Left renal pelvis (tissue), 4 donors: ENCODE measurements at regions not wholly inside any gene's neighbourhood (a gene's known extent, or its start where the extent isn't known, plus 50 kb on each side); places are given as distances from the start of the nearest gene placed in this dataset.
"Not testable (repeated sequence)": the region's sequence is repeated elsewhere in the genome, so short reads cannot be mapped to it uniquely, and the experiment has no call there.

Experiments
- DNase-seq, 4 donors: peaks; one replicate each; pipeline ENCODE4 v3.0.0-alpha.2; 2013; ENCODE audit warnings: low read depth in 4 of 4, low spot score in 3 of 4

- not testable (repeated sequence) for DNase-seq
These were observed 255.1 kb downstream of the OR4F29 start for GRCh38 chr1:196366-196765.

- not testable (repeated sequence) for DNase-seq
These were observed 260.0 kb downstream of the OR4F29 start for GRCh38 chr1:191296-192049.

- DNase-seq = not testable (repeated sequence)
These were observed 260.8 kb downstream of the OR4F29 start for GRCh38 chr1:190678-191077.

- DNase-seq = not testable (repeated sequence)
These were observed 261.6 kb downstream of the OR4F29 start for GRCh38 chr1:189915-190314.

- not testable (repeated sequence) for DNase-seq
These were observed 262.2 kb downstream of the OR4F29 start for GRCh38 chr1:189270-189669.

GRCh38 chr1:187298-187697, 264.2 kb downstream of the OR4F29 start:
- not testable (repeated sequence) for DNase-seq

GRCh38 chr1:186691-187131, 264.8 kb downstream of the OR4F29 start:
- DNase-seq = not testable (repeated sequence)

GRCh38 chr1:186223-186622, 265.3 kb downstream of the OR4F29 start:
- not testable (repeated sequence) for DNase-seq

- not testable (repeated sequence) for DNase-seq
These were observed 266.0 kb downstream of the OR4F29 start for GRCh38 chr1:185526-185925.

GRCh38 chr1:184336-184686, 267.2 kb downstream of the OR4F29 start:
- not testable (repeated sequence) for DNase-seq

GRCh38 chr1:183620-184335, 267.7 kb downstream of the OR4F29 start:
- DNase-seq = not testable (repeated sequence)

- not testable (repeated sequence) for DNase-seq
These were observed 268.4 kb downstream of the OR4F29 start for GRCh38 chr1:183081-183480.

GRCh38 chr1:182631-183030, 268.8 kb downstream of the OR4F29 start:
- DNase-seq = not testable (repeated sequence)

- peak in 3 of 4 donors; percentile 21 to 53 (median 43) for DNase-seq
These were observed 269.9 kb downstream of the OR4F29 start for GRCh38 chr1:181247-182216.

GRCh38 chr1:180749-181205, 270.7 kb downstream of the OR4F29 start:
- DNase-seq = peak in 1 of 4 donors; percentile 3

GRCh38 chr1:138842-139241, 312.6 kb downstream of the OR4F29 start:
- not testable (repeated sequence) for DNase-seq

GRCh38 chr1:137664-138063, 313.8 kb downstream of the OR4F29 start:
- DNase-seq = not testable (repeated sequence)

GRCh38 chr1:136344-136932, 315.0 kb downstream of the OR4F29 start:
- DNase-seq = not testable (repeated sequence)

GRCh38 chr1:134936-135335, 316.5 kb downstream of the OR4F29 start:
- DNase-seq = not testable (repeated sequence)

- not testable (repeated sequence) for DNase-seq
These were observed 333.0 kb downstream of the OR4F29 start for GRCh38 chr1:118440-118839.
